Stimulated activated CD4-positive, alpha-beta T cell treated with anti-CD3 and anti-CD28 coated beads, TNF-alpha, amount 100 ng/mL, for 4 hours (primary cell): ENCODE measurements at regions not wholly inside any gene's neighbourhood (a gene's known extent, or its start where the extent isn't known, plus 50 kb on each side); places are given as distances from the start of the nearest gene placed in this dataset.

ENCODE experiments used
- DNase-seq, 3 experiments: peaks; one replicate each; pipeline ENCODE4 v3.0.0-alpha.2; 2020; ENCODE audit warnings: low read depth in 3 of 3

GRCh38 chr20:48276021-48276342, 490.7 kb upstream of the SULF2 start:
- DNase-seq = no peak

GRCh38 chr20:48275286-48276020, 490.2 kb upstream of the SULF2 start:
- no peak for DNase-seq

GRCh38 chr20:48273843-48274242, 488.6 kb upstream of the SULF2 start:
- no peak for DNase-seq

GRCh38 chr20:48270885-48271284, 485.6 kb upstream of the SULF2 start:
- no peak for DNase-seq

- DNase-seq = no peak
Measured at GRCh38 chr20:48267860-48268633, 482.8 kb upstream of the SULF2 start.

GRCh38 chr20:48266571-48266970, 481.3 kb upstream of the SULF2 start:
- no peak for DNase-seq

- DNase-seq = no peak
Measured at GRCh38 chr20:48265791-48266190, 480.5 kb upstream of the SULF2 start.

GRCh38 chr20:48262955-48263354, 477.7 kb upstream of the SULF2 start:
- no peak for DNase-seq

- DNase-seq = no peak
Measured at GRCh38 chr20:48262466-48262865, 477.2 kb upstream of the SULF2 start.

- DNase-seq = no peak
Measured at GRCh38 chr20:48261398-48261910, 476.2 kb upstream of the SULF2 start.

- no peak for DNase-seq
Measured at GRCh38 chr20:48260129-48260756, 475.0 kb upstream of the SULF2 start.

GRCh38 chr20:48259456-48259855, 474.2 kb upstream of the SULF2 start:
- DNase-seq = no peak

- no peak for DNase-seq
Measured at GRCh38 chr20:48257833-48258232, 472.6 kb upstream of the SULF2 start.

GRCh38 chr20:48247961-48248360, 462.7 kb upstream of the SULF2 start:
- DNase-seq = no peak

GRCh38 chr20:48246061-48246790, 460.9 kb upstream of the SULF2 start:
- DNase-seq = no peak

- no peak for DNase-seq
Measured at GRCh38 chr20:48242623-48243022, 457.3 kb upstream of the SULF2 start.

- DNase-seq = no peak
Measured at GRCh38 chr20:48241482-48241881, 456.2 kb upstream of the SULF2 start.

- no peak for DNase-seq
Measured at GRCh38 chr20:48238781-48239180, 453.5 kb upstream of the SULF2 start.

- no peak for DNase-seq
Measured at GRCh38 chr20:48238326-48238725, 453.0 kb upstream of the SULF2 start.

- no peak for DNase-seq
Measured at GRCh38 chr20:48236000-48236970, 451.0 kb upstream of the SULF2 start.

- DNase-seq = no peak
Measured at GRCh38 chr20:48234951-48235350, 449.7 kb upstream of the SULF2 start.
